ENCODE measurements at regions not wholly inside any gene's neighbourhood (a gene's known extent, or its start where the extent isn't known, plus 50 kb on each side); places are given as distances from the start of the nearest gene placed in this dataset.
"Not testable (repeated sequence)": the region's sequence is repeated elsewhere in the genome, so short reads cannot be mapped to it uniquely, and the experiment has no call there.

DNA sequence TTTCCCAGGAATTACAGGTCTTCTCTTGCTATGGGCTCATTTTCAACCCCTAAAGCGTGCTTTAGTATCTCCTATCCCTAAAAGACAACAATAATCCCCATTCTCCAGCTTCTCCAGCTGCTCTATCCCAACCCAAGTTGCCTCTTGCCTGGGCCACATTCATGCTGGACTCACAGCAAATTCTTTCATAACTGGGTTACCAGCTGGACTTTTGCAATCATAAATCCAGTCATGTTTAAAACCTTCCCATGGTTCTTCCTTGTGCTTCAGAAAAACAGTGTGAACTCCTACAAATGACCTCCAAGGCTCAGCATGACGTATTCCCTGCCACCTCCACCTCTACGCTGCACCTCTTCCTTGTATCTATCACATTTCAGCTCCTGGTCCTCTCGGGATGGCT, 346.9 kb downstream of the GADD45G start:
- Histone ChIP-seq H3K36me3 (replicated peaks in 1 of 2; ENCODE audit: control insufficient read depth in 2 of 2, insufficient read depth in 2 of 2, low read length in 2 of 2) (no peaks in the 10 kb centered on the region), H3K27me3 (ENCODE audit: control insufficient read depth in 3 of 3, insufficient read depth in 3 of 3, low read depth in 1 of 3, low read length in 3 of 3) (no peaks in the 10 kb centered on the region), H2BK120ac (ENCODE audit: low read depth, low read length) (no peak overlapping the region), H2BK5ac (ENCODE audit: low read length) (no peak overlapping the region), H3K14ac (ENCODE audit: low read length) (no peak overlapping the region), H3K4me1 (ENCODE audit: control insufficient read depth in 2 of 2, insufficient read depth in 1 of 2, low read depth in 1 of 2, low read length in 2 of 2) (peaks cover 0 to 2% of the 10 kb centered on the region in 2 donors), H3K23ac (ENCODE audit: low read depth, low read length, poor library complexity) (no peak overlapping the region), H3K18ac (ENCODE audit: low read length) (no peak overlapping the region), H3K9me3 (replicated peaks in 1 of 2; ENCODE audit: control insufficient read depth in 2 of 2, insufficient read depth in 1 of 2, low read depth in 1 of 2, low read length in 2 of 2) (no peaks in the 10 kb centered on the region), H2BK15ac (ENCODE audit: low read length) (no peak overlapping the region), H3K4ac (ENCODE audit: low read length) (no peak overlapping the region), H3K79me1 (ENCODE audit: low read depth, low read length) (no peaks in the 10 kb centered on the region), H4K91ac (ENCODE audit: low read depth, low read length, poor library complexity) (no peak overlapping the region), H2BK12ac (ENCODE audit: low read length) (no peak overlapping the region), H2AFZ (ENCODE audit: low read length) (no peak overlapping the region), H4K8ac (ENCODE audit: low read depth, low read length) (no peak overlapping the region), H3K4me2 (ENCODE audit: insufficient read depth, low read length, poor library complexity, severe bottlenecking) (no peak overlapping the region), H3K4me3 (ENCODE audit: low read length in 2 of 2) (no peak overlapping the region), H3K9ac (ENCODE audit: low read depth, low read length, poor library complexity) (no peak overlapping the region), H3K27ac (replicated peaks; ENCODE audit: low read length) (no peak overlapping the region), H2AK5ac (ENCODE audit: low read depth, low read length) (no peak overlapping the region)
- no CpG with 5 or more reads among the region's 4 CpGs for WGBS, 2 donors (ENCODE audit: extremely low coverage in 2 of 2, insufficient read length in 2 of 2, insufficient replicate concordance in 1 of 2)
- no peak for DNase-seq (ENCODE audit: low spot score)

DNA sequence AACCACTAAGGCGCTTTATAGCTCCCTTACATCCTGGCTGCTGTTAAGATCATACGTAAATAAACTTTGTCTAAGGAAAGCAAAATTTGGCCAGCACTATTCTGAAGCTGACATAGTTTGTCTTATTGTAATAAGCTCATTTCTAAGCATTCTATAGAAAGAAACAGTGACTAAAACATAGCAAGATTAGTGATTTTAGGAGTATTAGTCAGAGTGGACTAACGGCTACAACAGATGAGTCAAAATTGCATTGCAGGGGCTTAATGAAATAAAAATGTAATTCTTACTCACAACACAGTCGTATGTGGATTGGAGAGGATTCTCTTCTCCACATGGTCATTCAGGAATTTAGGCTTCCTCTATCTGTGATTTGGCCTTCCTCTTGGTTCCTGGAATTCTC, 347.6 kb downstream of the GADD45G start:
- no CpG with 5 or more reads among the region's 4 CpGs for WGBS, 2 donors (ENCODE audit: extremely low coverage in 2 of 2, insufficient read length in 2 of 2, insufficient replicate concordance in 1 of 2)
- Histone ChIP-seq H3K27ac (replicated peaks; ENCODE audit: low read length) (no peak overlapping the region), H3K79me1 (ENCODE audit: low read depth, low read length) (no peaks in the 10 kb centered on the region), H4K8ac (ENCODE audit: low read depth, low read length) (no peak overlapping the region), H2BK15ac (ENCODE audit: low read length) (no peak overlapping the region), H3K4me1 (ENCODE audit: control insufficient read depth in 2 of 2, insufficient read depth in 1 of 2, low read depth in 1 of 2, low read length in 2 of 2) (peaks cover 0 to 2% of the 10 kb centered on the region in 2 donors), H2BK5ac (ENCODE audit: low read length) (no peak overlapping the region), H2AK5ac (ENCODE audit: low read depth, low read length) (no peak overlapping the region), H4K91ac (ENCODE audit: low read depth, low read length, poor library complexity) (no peak overlapping the region), H3K27me3 (ENCODE audit: control insufficient read depth in 3 of 3, insufficient read depth in 3 of 3, low read depth in 1 of 3, low read length in 3 of 3) (no peaks in the 10 kb centered on the region), H3K14ac (ENCODE audit: low read length) (no peak overlapping the region), H3K9ac (ENCODE audit: low read depth, low read length, poor library complexity) (no peak overlapping the region), H2BK12ac (ENCODE audit: low read length) (no peak overlapping the region), H3K4ac (ENCODE audit: low read length) (no peak overlapping the region), H3K4me3 (ENCODE audit: low read length in 2 of 2) (no peak overlapping the region), H3K9me3 (replicated peaks in 1 of 2; ENCODE audit: control insufficient read depth in 2 of 2, insufficient read depth in 1 of 2, low read depth in 1 of 2, low read length in 2 of 2) (no peaks in the 10 kb centered on the region), H3K18ac (ENCODE audit: low read length) (no peak overlapping the region), H2AFZ (ENCODE audit: low read length) (no peak overlapping the region), H3K36me3 (replicated peaks in 1 of 2; ENCODE audit: control insufficient read depth in 2 of 2, insufficient read depth in 2 of 2, low read length in 2 of 2) (no peaks in the 10 kb centered on the region), H2BK120ac (ENCODE audit: low read depth, low read length) (no peak overlapping the region), H3K23ac (ENCODE audit: low read depth, low read length, poor library complexity) (no peak overlapping the region), H3K4me2 (ENCODE audit: insufficient read depth, low read length, poor library complexity, severe bottlenecking) (no peak overlapping the region)
- DNase-seq (ENCODE audit: low spot score) = no peak

DNA sequence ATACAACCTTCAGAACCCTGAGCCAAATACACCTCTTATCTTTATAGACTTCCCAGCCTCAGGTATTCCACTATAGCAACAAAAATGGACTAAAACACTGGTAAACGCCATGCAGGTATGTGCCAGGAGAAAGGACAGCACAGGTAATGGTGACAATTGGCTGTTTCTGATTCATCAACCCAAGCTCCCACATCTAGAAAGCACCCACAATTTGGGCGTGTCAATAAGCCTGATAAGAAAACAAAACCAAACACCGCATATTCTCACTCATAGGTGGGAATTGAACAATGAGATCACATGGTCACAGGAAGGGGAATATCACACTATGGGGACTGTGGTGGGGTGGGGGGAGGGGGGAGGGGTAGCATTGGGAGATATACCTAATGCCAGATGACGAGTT, 348.5 kb downstream of the GADD45G start:
- H3K23ac ChIP-seq (ENCODE audit: low read depth, low read length, poor library complexity); H2AK5ac ChIP-seq (ENCODE audit: low read depth, low read length); H3K9me3 ChIP-seq (replicated peaks in 1 of 2; ENCODE audit: control insufficient read depth in 2 of 2, insufficient read depth in 1 of 2, low read depth in 1 of 2, low read length in 2 of 2); H3K36me3 ChIP-seq (replicated peaks in 1 of 2; ENCODE audit: control insufficient read depth in 2 of 2, insufficient read depth in 2 of 2, low read length in 2 of 2); H2AFZ ChIP-seq (ENCODE audit: low read length); DNase-seq (ENCODE audit: low spot score); H3K4me1 ChIP-seq (ENCODE audit: control insufficient read depth in 2 of 2, insufficient read depth in 1 of 2, low read depth in 1 of 2, low read length in 2 of 2); H3K27me3 ChIP-seq (ENCODE audit: control insufficient read depth in 3 of 3, insufficient read depth in 3 of 3, low read depth in 1 of 3, low read length in 3 of 3); H3K79me1 ChIP-seq (ENCODE audit: low read depth, low read length); H3K14ac ChIP-seq (ENCODE audit: low read length); H2BK12ac ChIP-seq (ENCODE audit: low read length); H3K18ac ChIP-seq (ENCODE audit: low read length); H3K27ac ChIP-seq (replicated peaks; ENCODE audit: low read length); H3K9ac ChIP-seq (ENCODE audit: low read depth, low read length, poor library complexity); H3K4me2 ChIP-seq (ENCODE audit: insufficient read depth, low read length, poor library complexity, severe bottlenecking); H2BK5ac ChIP-seq (ENCODE audit: low read length); H3K4ac ChIP-seq (ENCODE audit: low read length); H2BK120ac ChIP-seq (ENCODE audit: low read depth, low read length); H2BK15ac ChIP-seq (ENCODE audit: low read length); H4K8ac ChIP-seq (ENCODE audit: low read depth, low read length); H3K4me3 ChIP-seq (ENCODE audit: low read length in 2 of 2); H4K91ac ChIP-seq (ENCODE audit: low read depth, low read length, poor library complexity): not testable (repeated sequence)
- WGBS, 2 donors (ENCODE audit: extremely low coverage in 2 of 2, insufficient read length in 2 of 2, insufficient replicate concordance in 1 of 2) = no CpG with 5 or more reads among the region's 4 CpGs

DNA sequence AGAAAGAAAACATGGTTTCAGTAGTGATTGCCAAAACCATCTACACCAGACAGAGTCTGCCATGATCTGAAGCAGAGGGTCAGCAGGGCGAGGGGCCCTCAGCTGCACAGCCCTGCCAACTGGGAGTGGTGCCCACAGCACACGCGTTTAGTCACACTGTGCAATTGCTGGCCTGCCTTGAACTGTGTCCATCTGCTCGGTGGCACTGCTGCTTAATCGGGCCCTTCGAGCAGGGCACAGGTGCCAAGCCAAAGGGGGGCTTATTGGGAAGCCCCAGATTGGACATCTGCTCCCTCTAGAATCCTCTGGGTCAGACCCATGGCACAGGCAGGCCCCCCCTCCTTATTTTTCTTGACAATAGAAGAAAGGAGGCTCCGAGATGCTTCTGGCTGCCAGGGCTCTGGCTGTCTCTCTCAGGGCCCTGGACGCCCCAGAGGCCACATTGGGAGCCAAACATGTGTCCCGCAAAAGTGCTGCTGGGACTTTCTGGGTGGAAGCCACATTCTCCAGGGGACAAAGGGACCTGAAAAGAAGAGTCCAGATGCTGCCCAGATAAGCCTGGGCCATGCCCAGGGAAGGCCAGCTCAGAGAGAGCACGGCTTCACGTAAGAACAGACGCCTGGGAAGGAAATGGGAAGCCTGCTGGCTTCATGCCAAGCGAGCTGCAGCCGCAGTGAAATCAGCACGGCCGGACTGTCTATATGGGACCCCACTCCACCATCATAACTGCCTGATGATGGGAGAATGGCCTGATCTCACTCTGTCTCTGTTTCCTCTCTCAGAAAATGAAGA, 349.2 kb downstream of the GADD45G start:
- no peak overlapping the region for H2BK12ac ChIP-seq (ENCODE audit: low read length)
- H3K79me1 ChIP-seq (ENCODE audit: low read depth, low read length) = no peaks in the 10 kb centered on the region
- DNase-seq (ENCODE audit: low spot score) = no peak
- H2BK15ac ChIP-seq (ENCODE audit: low read length) = no peak overlapping the region
- peak overlapping the region; percentile 51 for H3K18ac ChIP-seq (ENCODE audit: low read length)
- H4K8ac ChIP-seq (ENCODE audit: low read depth, low read length) = no peak overlapping the region
- no peak overlapping the region for H3K14ac ChIP-seq (ENCODE audit: low read length)
- WGBS, 2 donors (ENCODE audit: extremely low coverage in 2 of 2, insufficient read length in 2 of 2, insufficient replicate concordance in 1 of 2) = no CpG with 5 or more reads among the region's 16 CpGs
- no peak overlapping the region for H3K27ac ChIP-seq (replicated peaks; ENCODE audit: low read length)
- peak overlapping the region; percentile 47 for H2AK5ac ChIP-seq (ENCODE audit: low read depth, low read length)
- H3K23ac ChIP-seq (ENCODE audit: low read depth, low read length, poor library complexity) = no peak overlapping the region
- H3K4me1 ChIP-seq (ENCODE audit: control insufficient read depth in 2 of 2, insufficient read depth in 1 of 2, low read depth in 1 of 2, low read length in 2 of 2) = peaks cover 0 to 2% of the 10 kb centered on the region in 2 donors
- H2AFZ ChIP-seq (ENCODE audit: low read length) = no peak overlapping the region
- no peak overlapping the region for H3K9ac ChIP-seq (ENCODE audit: low read depth, low read length, poor library complexity)
- peak overlapping the region; percentile 26 for H2BK120ac ChIP-seq (ENCODE audit: low read depth, low read length)
- no peaks in the 10 kb centered on the region for H3K27me3 ChIP-seq (ENCODE audit: control insufficient read depth in 3 of 3, insufficient read depth in 3 of 3, low read depth in 1 of 3, low read length in 3 of 3)
- no peaks in the 10 kb centered on the region for H3K36me3 ChIP-seq (replicated peaks in 1 of 2; ENCODE audit: control insufficient read depth in 2 of 2, insufficient read depth in 2 of 2, low read length in 2 of 2)
- H4K91ac ChIP-seq (ENCODE audit: low read depth, low read length, poor library complexity) = no peak overlapping the region
- no peak overlapping the region for H3K4ac ChIP-seq (ENCODE audit: low read length)
- no peak overlapping the region for H2BK5ac ChIP-seq (ENCODE audit: low read length)
- H3K4me2 ChIP-seq (ENCODE audit: insufficient read depth, low read length, poor library complexity, severe bottlenecking) = no peak overlapping the region
- H3K4me3 ChIP-seq (ENCODE audit: low read length in 2 of 2) = no peak overlapping the region
- no peaks in the 10 kb centered on the region for H3K9me3 ChIP-seq (replicated peaks in 1 of 2; ENCODE audit: control insufficient read depth in 2 of 2, insufficient read depth in 1 of 2, low read depth in 1 of 2, low read length in 2 of 2)

Measured in neuronal stem cell (in vitro differentiated cells).